Natural killer cell (primary cell): ENCODE measurements at regions not wholly inside any gene's neighbourhood (a gene's known extent, or its start where the extent isn't known, plus 50 kb on each side); places are given as distances from the start of the nearest gene placed in this dataset.

Experiments used
- ATAC-seq, 3 donors: fragments of 150-1000 bp in 2 of 3; fragments of 200-7000 bp in 1 of 3; cut with Tn5 transposase; 1 replicate in 1 of 3; 2 replicates in 2 of 3; pipeline ENCODE4 v1.10.0; 2021; ENCODE audit warnings: mild to moderate bottlenecking in 2 of 3, moderate library complexity in 2 of 3
- DNase-seq, 2 donors: peaks; one replicate each; pipeline versions ENCODE4 v3.0.0 to v3.0.0-alpha.2; 2013 to 2021; ENCODE audit warnings: mixed read lengths in 1 of 2
- H3K27ac ChIP-seq: one replicate; pipeline ENCODE4 v1.5.1; 2013; ENCODE audit warnings: mild to moderate bottlenecking, low read length
- H3K27me3 ChIP-seq: one replicate; pipeline ENCODE4 v1.6.1; 2013; ENCODE audit warnings: low read length; ENCODE audit not compliant: control insufficient read depth, insufficient read depth
- H3K36me3 ChIP-seq: one replicate; pipeline ENCODE4 v1.6.1; 2013; ENCODE audit warnings: low read length; ENCODE audit not compliant: control insufficient read depth, insufficient read depth
- H3K4me1 ChIP-seq: one replicate; pipeline ENCODE4 v1.6.1; 2013; ENCODE audit warnings: low read length; ENCODE audit not compliant: control insufficient read depth, insufficient read depth
- H3K4me3 ChIP-seq: one replicate; pipeline ENCODE4 v1.5.1; 2013; ENCODE audit warnings: low read length
- H3K9me3 ChIP-seq: one replicate; pipeline ENCODE4 v1.6.1; 2013; ENCODE audit warnings: low read length; ENCODE audit not compliant: control insufficient read depth, insufficient read depth
- H3K27ac Mint-ChIP-seq, 2 donors: one replicate each; pipeline ENCODE4 v1.8.0; 2022; ENCODE audit warnings: mild to moderate bottlenecking in 2 of 2, mixed read lengths in 2 of 2, moderate library complexity in 1 of 2
- H3K27me3 Mint-ChIP-seq, 2 donors: one replicate each; pipeline ENCODE4 v1.8.0; 2022; ENCODE audit warnings: low read depth in 2 of 2, mixed read lengths in 2 of 2
- H3K36me3 Mint-ChIP-seq: one replicate; pipeline ENCODE4 v1.8.0; 2022; ENCODE audit warnings: mixed read lengths
- H3K4me1 Mint-ChIP-seq, 2 donors: one replicate each; pipeline ENCODE4 v1.8.0; 2022; ENCODE audit warnings: mixed read lengths in 2 of 2
- H3K4me3 Mint-ChIP-seq: one replicate; pipeline ENCODE4 v1.8.0; 2022; ENCODE audit warnings: mild to moderate bottlenecking, moderate library complexity, mixed read lengths
- H3K9me3 Mint-ChIP-seq, 2 donors: one replicate each; pipeline ENCODE4 v1.8.0; 2022; ENCODE audit warnings: mixed read lengths in 2 of 2
- WGBS: methylation state at CpG from one replicate; pipeline ENCODE4 v1.1.7; 2013; ENCODE audit warnings: missing lambda C conversion rate; ENCODE audit not compliant: insufficient coverage; 5-methylcytosine and 5-hydroxymethylcytosine counted together
- intact Hi-C: fragments of 100-400 bp; cut with micrococcal nuclease; formaldehyde crosslinking; loops from one replicate; pipeline ENCODE4 v1.14.2; 2022
- TF ChIP-seq, protein P1 (sequence below): fragments of 200-600 bp; IDR thresholded peaks from one replicate; pipeline ENCODE4 v1.8.0; 2022; ENCODE audit warnings: antibody characterized with exemption

DNA sequence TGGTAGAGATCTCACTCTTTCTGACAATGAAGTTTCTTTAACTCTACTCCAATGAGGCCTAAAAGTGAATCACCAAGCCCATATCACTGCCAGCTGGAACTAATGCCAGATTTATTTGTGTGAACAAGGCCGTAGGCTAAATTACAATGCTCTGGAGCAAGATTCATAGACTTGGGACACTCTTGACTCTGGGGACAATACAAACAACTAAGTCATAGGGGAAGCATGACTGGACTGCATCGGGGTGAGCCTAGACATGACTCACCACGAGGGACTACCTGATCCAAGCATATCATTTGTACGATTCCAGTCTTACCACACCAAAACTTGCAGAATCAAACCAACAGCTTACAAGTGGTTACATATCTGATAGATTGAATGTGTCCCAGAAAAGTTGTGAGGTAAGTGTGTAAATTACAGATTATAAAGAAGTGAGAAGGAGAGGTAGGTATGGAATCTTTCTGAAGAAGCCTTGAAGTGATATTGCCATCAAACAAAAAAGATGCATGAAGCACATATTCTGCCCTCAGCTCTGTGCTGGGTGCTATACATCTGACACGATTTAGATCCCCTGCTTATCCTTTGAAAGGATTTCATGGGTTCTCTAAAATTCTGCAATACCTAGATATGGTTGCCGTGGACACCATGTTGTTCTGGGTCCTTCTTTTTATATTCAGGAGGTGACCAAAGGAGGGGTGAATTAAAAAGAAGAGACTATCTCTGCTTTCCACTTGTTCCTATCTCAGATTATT, 199.3 kb upstream of the PDE4D start:
- H3K9me3 ChIP-seq, result no peaks in the 10 kb centered on the region
- WGBS, result 88% methylated on average over 5 of the region's 6 CpGs
- peaks cover 4% of the 10 kb centered on the region for H3K36me3 Mint-ChIP-seq
- H3K27me3 Mint-ChIP-seq, result no peaks in the 10 kb centered on the region
- H3K9me3 Mint-ChIP-seq, result peaks cover 12 to 16% of the 10 kb centered on the region in 2 donors
- H3K4me3 ChIP-seq, result no peak overlapping the region
- H3K4me1 ChIP-seq, result no peaks in the 10 kb centered on the region
- no peaks in the 10 kb centered on the region for H3K27me3 ChIP-seq
- no peak overlapping the region for H3K27ac ChIP-seq
- no peaks in the 10 kb centered on the region for H3K4me1 Mint-ChIP-seq
- no peaks in the 10 kb centered on the region for H3K36me3 ChIP-seq
- intact Hi-C loops, result no loop called here
- no peak overlapping the region for H3K4me3 Mint-ChIP-seq
- TF ChIP-seq, protein P1, sequence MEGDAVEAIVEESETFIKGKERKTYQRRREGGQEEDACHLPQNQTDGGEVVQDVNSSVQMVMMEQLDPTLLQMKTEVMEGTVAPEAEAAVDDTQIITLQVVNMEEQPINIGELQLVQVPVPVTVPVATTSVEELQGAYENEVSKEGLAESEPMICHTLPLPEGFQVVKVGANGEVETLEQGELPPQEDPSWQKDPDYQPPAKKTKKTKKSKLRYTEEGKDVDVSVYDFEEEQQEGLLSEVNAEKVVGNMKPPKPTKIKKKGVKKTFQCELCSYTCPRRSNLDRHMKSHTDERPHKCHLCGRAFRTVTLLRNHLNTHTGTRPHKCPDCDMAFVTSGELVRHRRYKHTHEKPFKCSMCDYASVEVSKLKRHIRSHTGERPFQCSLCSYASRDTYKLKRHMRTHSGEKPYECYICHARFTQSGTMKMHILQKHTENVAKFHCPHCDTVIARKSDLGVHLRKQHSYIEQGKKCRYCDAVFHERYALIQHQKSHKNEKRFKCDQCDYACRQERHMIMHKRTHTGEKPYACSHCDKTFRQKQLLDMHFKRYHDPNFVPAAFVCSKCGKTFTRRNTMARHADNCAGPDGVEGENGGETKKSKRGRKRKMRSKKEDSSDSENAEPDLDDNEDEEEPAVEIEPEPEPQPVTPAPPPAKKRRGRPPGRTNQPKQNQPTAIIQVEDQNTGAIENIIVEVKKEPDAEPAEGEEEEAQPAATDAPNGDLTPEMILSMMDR, result no peak
- no peak overlapping the region for H3K27ac Mint-ChIP-seq
- no peak for DNase-seq
- ATAC-seq, result no peak

DNA sequence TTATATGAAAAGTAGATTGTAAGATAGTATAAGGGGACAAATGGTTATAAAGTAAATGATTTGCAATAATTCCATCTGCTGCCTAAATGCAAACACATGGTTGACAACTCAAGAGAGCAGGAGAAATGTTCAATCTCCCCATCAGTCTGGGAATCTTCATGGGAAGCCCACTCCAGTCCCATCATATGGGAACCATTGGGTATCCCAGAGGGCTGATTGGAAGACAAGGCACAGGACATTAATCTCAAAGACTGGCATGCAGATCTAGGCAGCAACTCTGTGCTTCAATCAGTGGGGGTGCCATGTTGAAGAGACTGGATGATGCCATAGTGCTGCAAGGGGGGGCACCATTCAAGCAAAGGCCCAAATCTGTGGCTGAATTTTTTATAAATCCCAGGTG, 193.1 kb upstream of the PDE4D start:
- TF ChIP-seq, protein P1, result no peak
- H3K36me3 ChIP-seq, result no peaks in the 10 kb centered on the region
- intact Hi-C loops, result no loop called here
- no peaks in the 10 kb centered on the region for H3K9me3 ChIP-seq
- no peaks in the 10 kb centered on the region for H3K4me1 ChIP-seq
- H3K4me1 Mint-ChIP-seq, result no peaks in the 10 kb centered on the region
- H3K9me3 Mint-ChIP-seq, result peaks cover 16 to 25% of the 10 kb centered on the region in 2 donors
- ATAC-seq (no peak), DNase-seq (no peak)
- no peaks in the 10 kb centered on the region for H3K27me3 ChIP-seq
- H3K27me3 Mint-ChIP-seq, result no peaks in the 10 kb centered on the region
- H3K27ac Mint-ChIP-seq, result no peak overlapping the region
- H3K4me3 Mint-ChIP-seq, result no peak overlapping the region
- H3K36me3 Mint-ChIP-seq, result peaks cover 14% of the 10 kb centered on the region
- no peak overlapping the region for H3K4me3 ChIP-seq
- no peak overlapping the region for H3K27ac ChIP-seq

DNA sequence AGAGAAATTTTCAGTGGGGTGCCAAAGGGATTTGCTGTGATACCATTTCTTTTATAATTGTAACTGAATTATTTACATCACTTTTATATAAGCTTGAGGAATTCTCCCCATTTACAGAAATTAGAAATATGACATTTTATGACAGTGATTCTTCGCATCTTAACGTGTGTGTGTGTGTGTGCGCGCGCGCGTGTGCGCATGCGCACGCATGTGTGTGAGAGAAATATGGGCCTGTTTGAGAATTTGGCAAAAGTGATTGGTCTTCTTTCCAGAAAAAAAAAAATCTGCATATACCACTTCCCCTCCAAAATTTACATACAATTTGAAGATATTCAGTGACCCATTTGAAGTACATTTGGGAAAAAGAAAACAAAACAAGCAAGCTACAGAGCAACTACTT, 190.7 kb upstream of the PDE4D start:
- Histone ChIP-seq H3K4me3 (no peak overlapping the region), H3K27ac (no peak overlapping the region), H3K27me3 (no peaks in the 10 kb centered on the region), H3K36me3 (no peaks in the 10 kb centered on the region), H3K4me1 (no peaks in the 10 kb centered on the region), H3K9me3 (no peaks in the 10 kb centered on the region)
- H3K27ac Mint-ChIP-seq, result no peak overlapping the region
- WGBS, result 83% methylated on average over 6 of the region's 10 CpGs
- H3K9me3 Mint-ChIP-seq, result peaks cover 24 to 32% of the 10 kb centered on the region in 2 donors
- H3K4me3 Mint-ChIP-seq, result no peak overlapping the region
- H3K36me3 Mint-ChIP-seq, result peaks cover 18% of the 10 kb centered on the region
- ATAC-seq, result no peak
- TF ChIP-seq, protein P1, result no peak
- no peaks in the 10 kb centered on the region for H3K4me1 Mint-ChIP-seq
- no peak for DNase-seq
- intact Hi-C loops, result no loop called here
- H3K27me3 Mint-ChIP-seq, result no peaks in the 10 kb centered on the region

DNA sequence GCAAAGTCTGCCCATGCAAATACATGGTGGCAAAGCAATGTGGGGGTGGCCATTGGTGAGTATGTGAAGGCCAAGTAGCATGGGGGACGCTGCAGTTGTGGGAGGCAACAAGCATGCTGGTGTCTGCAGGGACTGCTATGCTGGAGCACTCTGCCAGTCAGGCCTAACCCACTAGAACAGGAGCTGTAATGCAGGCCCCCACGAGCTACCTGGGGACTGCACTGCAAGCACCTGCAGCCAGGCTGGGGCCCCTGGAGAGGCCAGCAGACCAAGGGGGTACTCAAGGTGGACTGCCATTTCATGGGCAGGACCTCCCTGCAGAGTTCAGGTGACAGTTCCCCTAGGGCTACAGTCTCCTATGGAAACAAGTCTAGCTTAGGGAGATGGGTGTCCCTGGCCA, 183.8 kb upstream of the PDE4D start:
- intact Hi-C loops, result no loop called here
- no peaks in the 10 kb centered on the region for H3K27me3 Mint-ChIP-seq
- 61% methylated on average over 2 of the region's 2 CpGs for WGBS

More for the DNA sequence above, 183.8 kb upstream of the PDE4D start:
- DNase-seq, result no peak
- H3K4me3 ChIP-seq, result no peak overlapping the region
- peaks cover 5% of the 10 kb centered on the region for H3K36me3 Mint-ChIP-seq
- no peak for ATAC-seq
- H3K27ac ChIP-seq, result no peak overlapping the region
- H3K4me1 Mint-ChIP-seq, result no peaks in the 10 kb centered on the region
- H3K4me1 ChIP-seq, result no peaks in the 10 kb centered on the region
- no peak overlapping the region for H3K27ac Mint-ChIP-seq
- H3K36me3 ChIP-seq, result no peaks in the 10 kb centered on the region
- peaks cover 27 to 36% of the 10 kb centered on the region in 2 donors for H3K9me3 Mint-ChIP-seq
- H3K9me3 ChIP-seq, result peaks cover 16% of the 10 kb centered on the region
- H3K4me3 Mint-ChIP-seq, result no peak overlapping the region
- TF ChIP-seq, protein P1, result no peak
- H3K27me3 ChIP-seq, result no peaks in the 10 kb centered on the region
